ENCODE measurements at regions not wholly inside any gene's neighbourhood (a gene's known extent, or its start where the extent isn't known, plus 50 kb on each side); places are given as distances from the start of the nearest gene placed in this dataset.

DNA sequence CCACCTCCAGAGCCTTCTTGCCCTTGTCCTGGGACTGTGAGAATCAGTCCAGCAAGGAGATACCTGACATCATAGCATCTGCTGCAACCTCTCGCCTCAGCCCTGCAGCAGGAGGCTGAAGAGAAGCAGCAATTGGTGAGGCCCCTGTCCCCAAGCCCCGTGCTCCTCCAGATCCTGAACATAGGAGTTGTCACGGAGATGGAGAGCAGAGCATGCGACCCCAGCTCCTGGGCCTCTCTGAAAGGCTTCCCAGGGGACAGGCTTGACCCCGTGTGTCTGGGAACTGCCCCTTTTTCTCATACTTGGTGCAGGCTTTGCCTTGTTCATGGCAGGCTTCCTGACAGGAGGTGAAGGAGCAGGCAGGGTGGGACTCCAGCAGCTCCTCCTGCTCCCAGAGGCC, 127.7 kb upstream of the PZP start:
- TF ChIP-seq POLR2AphosphoS5 (IDR thresholded peaks at IDR 0.05) (no peak), POLR2A (IDR thresholded peaks at IDR 0.05) (no peak), CTCF (IDR thresholded peaks at IDR 0.05) (no peak)
- DNase-seq (ENCODE audit: low spot score in 2 of 2), result no peak

DNA sequence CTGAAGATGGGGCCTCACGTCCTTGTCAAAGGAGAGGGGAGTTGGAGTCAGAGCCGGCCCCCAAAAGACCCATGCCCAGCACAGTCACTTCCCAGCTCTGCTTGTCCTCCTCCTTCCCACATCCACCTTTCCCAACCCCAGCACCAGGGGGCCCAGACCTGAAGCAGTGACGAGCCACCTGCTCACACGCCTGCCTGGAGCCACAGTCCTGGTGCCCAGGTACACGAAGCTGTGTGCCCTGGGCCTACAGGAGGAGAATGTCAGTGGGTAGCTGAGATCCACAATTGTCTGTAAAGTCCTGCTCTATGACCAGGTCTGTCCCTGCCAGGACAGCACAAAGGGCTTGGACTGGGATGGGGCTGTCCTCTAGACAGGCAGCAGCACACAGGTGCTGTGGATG, 126.8 kb upstream of the PZP start:
- Histone ChIP-seq H3K27me3 (no peaks in the 10 kb centered on the region), H3K4me3 (no peak overlapping the region), H3K27ac (no peak overlapping the region), H3K4me1 (no peaks in the 10 kb centered on the region), H3K36me3 (no peaks in the 10 kb centered on the region), H3K9me3 (peaks cover 0 to 7% of the 10 kb centered on the region in 2 donors)
- intact Hi-C loops (cut with DNase I; ENCODE audit: low total_unique reads), result no loop called here
- TF ChIP-seq POLR2A (IDR thresholded peaks at IDR 0.05), result no peak
- no peak for TF ChIP-seq CTCF (IDR thresholded peaks at IDR 0.05)
- TF ChIP-seq POLR2AphosphoS5 (IDR thresholded peaks at IDR 0.05), result no peak
- DNase-seq (ENCODE audit: low spot score in 2 of 2), result no peak

More for the DNA sequence above, 127.7 kb upstream of the PZP start:
- H3K4me1 ChIP-seq, result no peaks in the 10 kb centered on the region
- no peaks in the 10 kb centered on the region for H3K36me3 ChIP-seq
- no peaks in the 10 kb centered on the region for H3K27me3 ChIP-seq
- intact Hi-C loops (cut with DNase I; ENCODE audit: low total_unique reads), result no loop called here
- H3K27ac ChIP-seq, result no peak overlapping the region
- peaks cover 0 to 7% of the 10 kb centered on the region in 2 donors for H3K9me3 ChIP-seq
- no peak overlapping the region for H3K4me3 ChIP-seq

- peaks cover 0 to 7% of the 10 kb centered on the region in 2 donors for H3K9me3 ChIP-seq
- H3K27ac ChIP-seq, result no peak overlapping the region
Observed at GRCh38 chr12:9334041-9334692, 126.0 kb upstream of the PZP start.

GRCh38 chr12:9333161-9333560, 125.0 kb upstream of the PZP start:
- H3K27me3 ChIP-seq, result no peaks in the 10 kb centered on the region
- no peak overlapping the region for H3K4me3 ChIP-seq
- no peak for DNase-seq (ENCODE audit: low spot score in 2 of 2)
- peaks cover 0 to 7% of the 10 kb centered on the region in 2 donors for H3K9me3 ChIP-seq
- TF ChIP-seq POLR2A (IDR thresholded peaks at IDR 0.05) (no peak), POLR2AphosphoS5 (IDR thresholded peaks at IDR 0.05) (no peak), CTCF (IDR thresholded peaks at IDR 0.05) (no peak)
- no peaks in the 10 kb centered on the region for H3K36me3 ChIP-seq
- no peak overlapping the region for H3K27ac ChIP-seq
- no peaks in the 10 kb centered on the region for H3K4me1 ChIP-seq
- intact Hi-C loops (cut with DNase I; ENCODE audit: low total_unique reads), result no loop called here

More at GRCh38 chr12:9334041-9334692, 126.0 kb upstream of the PZP start:
- DNase-seq (ENCODE audit: low spot score in 2 of 2), result no peak
- intact Hi-C loops (cut with DNase I; ENCODE audit: low total_unique reads), result no loop called here
- no peaks in the 10 kb centered on the region for H3K4me1 ChIP-seq
- no peaks in the 10 kb centered on the region for H3K36me3 ChIP-seq
- H3K27me3 ChIP-seq, result no peaks in the 10 kb centered on the region
- no peak overlapping the region for H3K4me3 ChIP-seq
- TF ChIP-seq CTCF (IDR thresholded peaks at IDR 0.05) (no peak), POLR2A (IDR thresholded peaks at IDR 0.05) (no peak), POLR2AphosphoS5 (IDR thresholded peaks at IDR 0.05) (no peak)

- Histone ChIP-seq H3K36me3 (no peaks in the 10 kb centered on the region), H3K27me3 (no peaks in the 10 kb centered on the region), H3K4me1 (no peaks in the 10 kb centered on the region), H3K27ac (no peak overlapping the region), H3K9me3 (peaks cover 0 to 7% of the 10 kb centered on the region in 2 donors), H3K4me3 (no peak overlapping the region)
- no peak for DNase-seq (ENCODE audit: low spot score in 2 of 2)
- intact Hi-C loops (cut with DNase I; ENCODE audit: low total_unique reads), result no loop called here
- TF ChIP-seq POLR2A (IDR thresholded peaks at IDR 0.05) (no peak), POLR2AphosphoS5 (IDR thresholded peaks at IDR 0.05) (no peak), CTCF (IDR thresholded peaks at IDR 0.05) (no peak)
Observed at GRCh38 chr12:9332564-9332963, 124.4 kb upstream of the PZP start.
